Mucosa of descending colon (tissue), 3 donors: ENCODE measurements at regions not wholly inside any gene's neighbourhood (a gene's known extent, or its start where the extent isn't known, plus 50 kb on each side); places are given as distances from the start of the nearest gene placed in this dataset.

ENCODE experiments used
- ATAC-seq: fragments of 200-7000 bp; cut with Tn5 transposase; one replicate; pipeline ENCODE4 v1.9.1; 2020; ENCODE audit warnings: mild to moderate bottlenecking, moderate library complexity
- DNase-seq, 3 donors: peaks; one replicate each; pipeline ENCODE4 v3.0.0-alpha.2; 2020
- H3K36me3 ChIP-seq: fragments of 200-600 bp; one replicate; pipeline ENCODE4 v1.8.0; 2021; ENCODE audit warnings: low read depth, mild to moderate bottlenecking
- H3K4me1 ChIP-seq: fragments of 200-600 bp; one replicate; pipeline ENCODE4 v1.8.0; 2021; ENCODE audit warnings: low read depth, mild to moderate bottlenecking
- H3K4me3 ChIP-seq: fragments of 200-600 bp; one replicate; pipeline ENCODE4 v1.8.0; 2021; ENCODE audit warnings: mild to moderate bottlenecking
- H3K9me3 ChIP-seq: fragments of 200-600 bp; one replicate; pipeline ENCODE4 v1.8.0; 2021; ENCODE audit warnings: mild to moderate bottlenecking
- CTCF ChIP-seq: fragments of 200-600 bp; IDR thresholded peaks from one replicate; pipeline ENCODE4 v1.8.0; 2022; ENCODE audit warnings: antibody characterized with exemption, mild to moderate bottlenecking
- intact Hi-C, 2 donors: fragments of 100-400 bp; cut with DNase I in 1 of 2; cut with micrococcal nuclease in 1 of 2; formaldehyde crosslinking; loops; one replicate each; pipeline versions ENCODE4 v1.11.0 to v1.11.1; 2022; cut with DNase I, micrococcal nuclease
- donor health status: DM: no; HTN: no; CAD: no; lungs with moderate emphysema.
- donor health status: DM: no; HTN: no; CAD: no.
- donor health status: DM: no; HTN: yes; CAD: no.

GRCh38 chr6:106847116-106847515, 127.4 kb downstream of the CD24 start:
- Histone ChIP-seq H3K4me3 (no peak overlapping the region), H3K4me1 (no peaks in the 10 kb centered on the region), H3K36me3 (no peaks in the 10 kb centered on the region), H3K9me3 (no peaks in the 10 kb centered on the region)
- no peak for TF ChIP-seq CTCF
- no peak for DNase-seq
- intact Hi-C loops: no loop called here
- ATAC-seq: no peak

GRCh38 chr6:106844930-106845329, 129.6 kb downstream of the CD24 start:
- H3K4me3 ChIP-seq: no peak overlapping the region
- H3K9me3 ChIP-seq: no peaks in the 10 kb centered on the region
- ATAC-seq (no peak), DNase-seq (no peak)
- no peaks in the 10 kb centered on the region for H3K36me3 ChIP-seq
- H3K4me1 ChIP-seq: no peaks in the 10 kb centered on the region
- no peak for TF ChIP-seq CTCF
- intact Hi-C loops: no loop called here

GRCh38 chr6:106832766-106833510, 141.6 kb downstream of the CD24 start:
- Histone ChIP-seq H3K4me3 (no peak overlapping the region), H3K36me3 (no peaks in the 10 kb centered on the region), H3K9me3 (no peaks in the 10 kb centered on the region), H3K4me1 (no peaks in the 10 kb centered on the region)
- TF ChIP-seq CTCF: no peak
- intact Hi-C loops: no loop called here
- no peak for DNase-seq
- no peak for ATAC-seq

GRCh38 chr6:106830930-106831329, 143.6 kb downstream of the CD24 start:
- no peak for ATAC-seq
- DNase-seq: no peak
- intact Hi-C loops: no loop called here
- no peak for TF ChIP-seq CTCF
- no peaks in the 10 kb centered on the region for H3K4me1 ChIP-seq
- no peaks in the 10 kb centered on the region for H3K36me3 ChIP-seq
- H3K9me3 ChIP-seq: no peaks in the 10 kb centered on the region
- no peak overlapping the region for H3K4me3 ChIP-seq

GRCh38 chr6:106829451-106829850, 145.1 kb downstream of the CD24 start:
- Histone ChIP-seq H3K4me3 (no peak overlapping the region), H3K9me3 (no peaks in the 10 kb centered on the region), H3K4me1 (no peaks in the 10 kb centered on the region), H3K36me3 (no peaks in the 10 kb centered on the region)
- ATAC-seq (no peak), DNase-seq (no peak)
- no peak for TF ChIP-seq CTCF
- intact Hi-C loops: no loop called here

- no peaks in the 10 kb centered on the region for H3K4me1 ChIP-seq
- intact Hi-C loops: no loop called here
- ATAC-seq: no peak
Observed at GRCh38 chr6:106827081-106827480, 147.4 kb downstream of the CD24 start.

More at GRCh38 chr6:106827081-106827480, 147.4 kb downstream of the CD24 start:
- Histone ChIP-seq H3K9me3 (no peaks in the 10 kb centered on the region), H3K4me3 (no peak overlapping the region), H3K36me3 (no peaks in the 10 kb centered on the region)
- TF ChIP-seq CTCF: no peak
- DNase-seq: no peak
